HG03103 (cell line): ENCODE measurements at regions not wholly inside any gene's neighbourhood (a gene's known extent, or its start where the extent isn't known, plus 50 kb on each side); places are given as distances from the start of the nearest gene placed in this dataset.
"Not testable (repeated sequence)": the region's sequence is repeated elsewhere in the genome, so short reads cannot be mapped to it uniquely, and the experiment has no call there.

Experiments used
- ATAC-seq: cut with Tn5 transposase; IDR thresholded peaks from one replicate; pipeline ENCODE4 v1.9.1; 2021; ENCODE audit warnings: low read depth; ENCODE audit not compliant: unreplicated experiment

GRCh38 chr9:113664181-113664875, 200.8 kb downstream of the RGS3 start:
- no peak for ATAC-seq

GRCh38 chr9:113665064-113665463, 201.5 kb downstream of the RGS3 start:
- ATAC-seq: no peak

GRCh38 chr9:113665756-113666155, 202.2 kb downstream of the RGS3 start:
- ATAC-seq: no peak

- no peak for ATAC-seq
Observed at GRCh38 chr9:113668061-113668460, 204.5 kb downstream of the RGS3 start.

GRCh38 chr9:113669522-113670115, 206.1 kb downstream of the RGS3 start:
- ATAC-seq: no peak

GRCh38 chr9:113673726-113674125, 202.4 kb upstream of the ZNF618 start:
- no peak for ATAC-seq

GRCh38 chr9:113674436-113674835, 201.7 kb upstream of the ZNF618 start:
- ATAC-seq: no peak

GRCh38 chr9:113675475-113675941, 200.6 kb upstream of the ZNF618 start:
- no peak for ATAC-seq

- no peak for ATAC-seq
Observed at GRCh38 chr9:113677057-113677456, 199.1 kb upstream of the ZNF618 start.

GRCh38 chr9:113677569-113677968, 198.5 kb upstream of the ZNF618 start:
- ATAC-seq: no peak

- no peak for ATAC-seq
Observed at GRCh38 chr9:113678119-113678858, 197.8 kb upstream of the ZNF618 start.

- ATAC-seq: no peak
Observed at GRCh38 chr9:113678859-113679256, 197.3 kb upstream of the ZNF618 start.

GRCh38 chr9:113682297-113682771, 193.8 kb upstream of the ZNF618 start:
- no peak for ATAC-seq

GRCh38 chr9:113685636-113686035, 190.5 kb upstream of the ZNF618 start:
- not testable (repeated sequence) for ATAC-seq

GRCh38 chr9:113687107-113687679, 188.9 kb upstream of the ZNF618 start:
- no peak for ATAC-seq

- no peak for ATAC-seq
Observed at GRCh38 chr9:113687680-113688371, 188.3 kb upstream of the ZNF618 start.

- ATAC-seq: no peak
Observed at GRCh38 chr9:113690055-113690740, 185.9 kb upstream of the ZNF618 start.

GRCh38 chr9:113692256-113692655, 183.9 kb upstream of the ZNF618 start:
- no peak for ATAC-seq

GRCh38 chr9:113694912-113695311, 181.2 kb upstream of the ZNF618 start:
- ATAC-seq: no peak

GRCh38 chr9:113695440-113695851, 180.7 kb upstream of the ZNF618 start:
- ATAC-seq: no peak
